Calu3 (cell line): ENCODE measurements at regions not wholly inside any gene's neighbourhood (a gene's known extent, or its start where the extent isn't known, plus 50 kb on each side); places are given as distances from the start of the nearest gene placed in this dataset.

ENCODE experiments used
- BruUV-seq: library from RNA; stranded (reverse); fragments of 400-500 nt; replicated peaks from 2 replicates; lab custom pipeline; 2021; lab: Mats Ljungman, UMichigan
- CTCF ChIA-PET: fragments of 300-600 bp; sonication (Branson Sonifier 250); formaldehyde crosslinking; loops from one replicate; lab custom pipeline; 2022; ENCODE audit warnings: antibody characterized with exemption; lab: Charles Lee
- DNase-seq: peaks from one replicate; pipeline ENCODE4 v3.0.0; 2022
- H3K27ac Mint-ChIP-seq: one replicate; pipeline ENCODE4 v1.8.0; 2022; ENCODE audit warnings: mixed read lengths; ENCODE audit not compliant: unreplicated experiment
- H3K27me3 Mint-ChIP-seq: one replicate; pipeline ENCODE4 v1.8.0; 2022; ENCODE audit warnings: mixed read lengths; ENCODE audit not compliant: unreplicated experiment
- H3K36me3 Mint-ChIP-seq: one replicate; pipeline ENCODE4 v1.8.0; 2022; ENCODE audit warnings: mild to moderate bottlenecking, moderate library complexity, mixed read lengths; ENCODE audit not compliant: insufficient read depth, unreplicated experiment
- H3K4me1 Mint-ChIP-seq: one replicate; pipeline ENCODE4 v1.8.0; 2022; ENCODE audit warnings: mild to moderate bottlenecking, low read depth, mixed read lengths; ENCODE audit not compliant: unreplicated experiment
- H3K4me3 Mint-ChIP-seq: one replicate; pipeline ENCODE4 v1.8.0; 2022; ENCODE audit warnings: mild to moderate bottlenecking, low read depth, moderate library complexity, mixed read lengths; ENCODE audit not compliant: unreplicated experiment
- H3K9me3 Mint-ChIP-seq: one replicate; pipeline ENCODE4 v1.8.0; 2022; ENCODE audit warnings: low read depth, mixed read lengths; ENCODE audit not compliant: unreplicated experiment
- intact Hi-C: fragments of 100-400 bp; cut with micrococcal nuclease; formaldehyde crosslinking; loops from one replicate; pipeline ENCODE4 v1.10.0; 2022; ENCODE audit not compliant: unreplicated experiment
- TF ChIP-seq, protein P1 (sequence below): fragments of 200-600 bp; IDR thresholded peaks from one replicate; pipeline ENCODE4 v1.8.0; 2022; ENCODE audit warnings: antibody characterized with exemption; ENCODE audit not compliant: unreplicated experiment

DNA sequence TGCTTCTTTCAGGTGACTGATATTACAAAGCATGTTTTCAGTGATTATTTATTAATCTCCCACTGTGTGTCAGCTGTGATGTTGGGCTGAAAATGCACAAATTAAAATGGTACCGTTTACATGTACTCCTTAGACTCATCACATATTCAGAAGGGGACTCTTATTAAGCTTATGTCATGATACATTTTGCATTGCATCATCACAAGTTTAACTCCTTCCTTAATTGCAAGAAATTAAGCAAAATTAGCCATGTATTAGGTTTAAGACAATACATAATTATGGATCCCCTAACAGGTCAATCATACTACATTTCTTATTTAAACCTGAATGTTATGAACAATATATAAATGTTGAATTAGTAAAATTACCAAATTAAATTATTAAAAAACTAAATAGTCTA, 899.1 kb downstream of the TMEM182 start:
- DNase-seq: no peak
- TF ChIP-seq, protein P1, sequence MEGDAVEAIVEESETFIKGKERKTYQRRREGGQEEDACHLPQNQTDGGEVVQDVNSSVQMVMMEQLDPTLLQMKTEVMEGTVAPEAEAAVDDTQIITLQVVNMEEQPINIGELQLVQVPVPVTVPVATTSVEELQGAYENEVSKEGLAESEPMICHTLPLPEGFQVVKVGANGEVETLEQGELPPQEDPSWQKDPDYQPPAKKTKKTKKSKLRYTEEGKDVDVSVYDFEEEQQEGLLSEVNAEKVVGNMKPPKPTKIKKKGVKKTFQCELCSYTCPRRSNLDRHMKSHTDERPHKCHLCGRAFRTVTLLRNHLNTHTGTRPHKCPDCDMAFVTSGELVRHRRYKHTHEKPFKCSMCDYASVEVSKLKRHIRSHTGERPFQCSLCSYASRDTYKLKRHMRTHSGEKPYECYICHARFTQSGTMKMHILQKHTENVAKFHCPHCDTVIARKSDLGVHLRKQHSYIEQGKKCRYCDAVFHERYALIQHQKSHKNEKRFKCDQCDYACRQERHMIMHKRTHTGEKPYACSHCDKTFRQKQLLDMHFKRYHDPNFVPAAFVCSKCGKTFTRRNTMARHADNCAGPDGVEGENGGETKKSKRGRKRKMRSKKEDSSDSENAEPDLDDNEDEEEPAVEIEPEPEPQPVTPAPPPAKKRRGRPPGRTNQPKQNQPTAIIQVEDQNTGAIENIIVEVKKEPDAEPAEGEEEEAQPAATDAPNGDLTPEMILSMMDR: no peak
- no peaks in the 10 kb centered on the region for H3K36me3 Mint-ChIP-seq
- H3K4me1 Mint-ChIP-seq: no peaks in the 10 kb centered on the region
- no TSS peak for BruUV-seq
- H3K4me3 Mint-ChIP-seq: no peak overlapping the region
- H3K27ac Mint-ChIP-seq: no peak overlapping the region
- peaks cover 4% of the 10 kb centered on the region for H3K9me3 Mint-ChIP-seq
- H3K27me3 Mint-ChIP-seq: no peaks in the 10 kb centered on the region
- CTCF ChIA-PET: no interaction called here
- intact Hi-C loops: no loop called here

DNA sequence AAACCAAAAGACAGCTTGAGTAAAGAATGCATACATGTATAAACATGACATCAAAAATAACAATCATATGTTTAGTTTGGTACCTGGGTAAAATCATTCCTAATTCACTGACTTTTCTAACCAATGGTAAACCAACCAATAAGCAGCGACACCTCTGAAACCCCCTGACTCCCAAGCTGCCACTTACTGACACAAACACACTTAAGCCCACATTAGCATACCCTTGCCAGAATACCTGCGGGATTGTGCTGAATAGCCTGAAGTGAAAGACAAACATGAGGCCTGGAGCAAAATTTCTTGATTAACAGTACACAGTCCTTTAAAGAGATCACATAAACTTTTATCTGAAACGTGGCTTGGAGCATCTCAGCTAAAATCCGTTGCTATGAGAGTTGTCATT, 902.9 kb downstream of the TMEM182 start:
- DNase-seq: no peak
- BruUV-seq: no TSS peak
- Mint-ChIP-seq H3K27ac (no peak overlapping the region), H3K4me3 (no peak overlapping the region), H3K36me3 (no peaks in the 10 kb centered on the region), H3K9me3 (peaks cover 3% of the 10 kb centered on the region), H3K27me3 (no peaks in the 10 kb centered on the region), H3K4me1 (no peaks in the 10 kb centered on the region)
- CTCF ChIA-PET: no interaction called here
- intact Hi-C loops: no loop called here
- TF ChIP-seq, protein P1: no peak

DNA sequence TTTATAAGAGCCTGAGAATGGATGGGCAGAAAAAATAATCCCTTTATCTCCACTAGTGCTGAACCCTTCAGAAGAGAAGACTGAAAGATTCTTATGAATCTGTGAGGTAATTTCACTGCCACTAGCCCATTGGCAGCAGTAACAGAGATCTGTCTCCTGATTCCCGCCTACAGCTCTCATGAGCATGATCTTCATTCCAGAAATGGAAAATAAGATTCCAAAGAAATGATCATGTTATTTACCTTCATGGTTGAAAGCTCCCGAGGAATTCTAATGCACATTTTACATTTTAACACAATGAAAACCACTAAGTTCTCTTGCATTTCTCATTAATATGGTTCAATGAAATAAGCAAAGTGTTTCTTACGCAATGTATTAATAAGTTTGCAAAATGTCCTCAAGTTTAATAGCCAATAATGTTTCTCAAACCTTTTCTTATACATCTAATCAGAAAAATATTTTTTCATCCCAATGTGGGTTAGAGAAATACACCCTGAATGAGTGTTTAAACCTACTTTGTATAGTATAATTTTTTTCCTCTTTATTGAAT, 905.6 kb downstream of the TMEM182 start:
- BruUV-seq: no TSS peak
- no peaks in the 10 kb centered on the region for H3K36me3 Mint-ChIP-seq
- H3K4me3 Mint-ChIP-seq: no peak overlapping the region
- no peaks in the 10 kb centered on the region for H3K27me3 Mint-ChIP-seq
- H3K4me1 Mint-ChIP-seq: no peaks in the 10 kb centered on the region
- TF ChIP-seq, protein P1: no peak
- H3K27ac Mint-ChIP-seq: no peak overlapping the region
- intact Hi-C loops: no loop called here
- CTCF ChIA-PET: no interaction called here
- DNase-seq: no peak
- H3K9me3 Mint-ChIP-seq: peaks cover 6% of the 10 kb centered on the region

DNA sequence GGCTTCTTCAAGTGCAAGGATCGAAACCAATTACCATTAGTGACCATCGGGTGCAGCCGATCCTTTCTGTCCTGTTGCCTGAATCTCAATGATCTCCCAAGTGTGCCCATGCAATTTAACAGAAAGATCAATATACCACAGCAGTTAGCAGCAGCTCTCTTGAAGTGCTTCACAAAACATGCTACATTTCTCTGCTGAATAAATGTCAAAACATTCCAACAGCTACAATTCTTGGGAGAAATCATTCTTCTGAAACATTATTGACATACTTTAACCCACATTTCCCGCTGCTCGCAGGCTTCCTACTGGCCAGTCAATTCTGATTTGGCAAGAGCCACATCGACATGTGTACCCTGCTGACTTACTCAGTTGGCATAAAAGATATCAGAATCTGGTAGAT, 907.7 kb downstream of the TMEM182 start:
- intact Hi-C loops: no loop called here
- no peak overlapping the region for H3K27ac Mint-ChIP-seq

More for the DNA sequence above, 907.7 kb downstream of the TMEM182 start:
- no peaks in the 10 kb centered on the region for H3K4me1 Mint-ChIP-seq
- no TSS peak for BruUV-seq
- H3K27me3 Mint-ChIP-seq: no peaks in the 10 kb centered on the region
- no peak for DNase-seq
- peaks cover 6% of the 10 kb centered on the region for H3K9me3 Mint-ChIP-seq
- TF ChIP-seq, protein P1: no peak
- CTCF ChIA-PET: no interaction called here
- H3K4me3 Mint-ChIP-seq: no peak overlapping the region
- H3K36me3 Mint-ChIP-seq: peaks cover 4% of the 10 kb centered on the region
